GM18870 (cell line): ENCODE measurements at regions not wholly inside any gene's neighbourhood (a gene's known extent, or its start where the extent isn't known, plus 50 kb on each side); places are given as distances from the start of the nearest gene placed in this dataset.
"Not testable (repeated sequence)": the region's sequence is repeated elsewhere in the genome, so short reads cannot be mapped to it uniquely, and the experiment has no call there.

ENCODE experiments used
- ATAC-seq: cut with Tn5 transposase; IDR thresholded peaks from one replicate; pipeline ENCODE4 v1.9.1; 2021; ENCODE audit warnings: moderate library complexity; ENCODE audit not compliant: unreplicated experiment

DNA sequence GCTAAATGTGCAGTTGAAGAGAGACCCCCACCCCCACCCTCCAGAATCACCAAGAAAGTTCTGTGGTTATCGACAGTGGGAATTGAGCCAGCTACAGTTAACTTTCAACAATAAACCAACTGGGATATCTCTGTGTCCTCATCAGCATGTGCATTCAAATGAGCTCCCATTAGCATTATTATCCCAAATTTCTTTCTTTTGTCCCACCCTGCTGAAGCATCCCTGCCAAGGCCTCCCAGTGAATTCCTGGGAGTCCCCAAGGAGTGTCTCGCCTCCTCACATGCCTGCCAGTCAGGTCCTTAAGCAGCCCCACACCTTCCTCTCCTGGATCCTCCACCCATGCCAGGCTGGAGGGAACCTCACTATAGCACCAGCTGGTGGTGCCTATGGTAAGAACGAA, 422.1 kb upstream of the HNRNPA3 start:
- ATAC-seq = no peak

DNA sequence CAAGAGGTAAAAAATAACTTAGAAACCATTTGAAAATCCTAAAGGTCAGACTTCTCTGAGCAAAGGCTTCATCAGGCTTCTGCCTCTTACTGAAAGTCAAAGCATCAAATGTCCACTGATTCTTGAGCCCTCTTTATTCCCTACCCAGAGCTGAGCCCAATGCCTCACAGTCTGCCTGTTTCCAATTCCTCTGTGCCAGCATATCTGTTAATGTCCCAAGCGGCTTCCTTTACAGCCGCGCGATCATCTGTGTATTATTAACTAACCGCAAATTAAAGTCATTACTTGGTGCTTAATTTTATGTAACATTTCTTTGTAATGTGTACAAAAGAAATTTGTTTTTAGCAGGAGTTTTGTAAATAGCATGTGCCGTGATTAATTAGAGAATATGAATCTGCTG, 418.8 kb upstream of the HNRNPA3 start:
- no peak for ATAC-seq

DNA sequence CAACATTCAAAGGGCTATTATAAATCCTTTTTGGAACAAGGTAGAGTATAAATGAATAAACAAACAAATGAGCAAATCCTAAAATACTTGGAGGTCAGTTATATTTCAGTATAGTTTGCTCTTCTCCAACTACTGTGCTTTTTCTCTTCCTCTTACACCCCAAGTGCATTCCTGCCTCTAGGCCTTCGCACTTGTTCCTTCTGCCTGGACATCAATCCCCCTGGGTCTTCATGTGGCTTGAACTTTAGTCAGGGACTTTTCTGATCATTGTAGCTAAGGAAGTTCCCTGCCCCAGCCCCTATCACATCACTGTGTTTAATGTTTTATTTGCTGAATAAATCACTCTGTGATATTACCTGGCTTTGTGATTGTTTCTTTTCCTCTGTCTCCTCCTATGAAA, 418.2 kb upstream of the HNRNPA3 start:
- ATAC-seq = no peak

DNA sequence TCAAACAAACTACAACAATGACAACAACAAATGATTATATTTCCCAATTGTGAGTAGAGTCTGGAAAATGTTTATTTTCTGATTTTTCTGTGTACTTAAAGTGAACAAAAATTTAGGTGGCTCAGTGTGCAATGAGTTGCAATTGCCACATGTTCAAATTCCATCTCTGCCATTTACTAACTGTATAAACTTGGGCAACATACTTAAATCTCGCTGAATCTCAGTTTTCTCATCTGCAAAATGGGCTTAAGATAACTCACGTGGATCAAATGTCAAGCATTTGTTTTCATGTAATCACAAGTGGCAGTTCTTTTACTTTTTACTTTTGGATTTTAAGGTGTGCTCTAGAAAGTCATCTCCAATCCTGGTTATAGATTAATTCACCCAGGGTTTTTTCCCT, 416.8 kb upstream of the HNRNPA3 start:
- ATAC-seq = no peak

DNA sequence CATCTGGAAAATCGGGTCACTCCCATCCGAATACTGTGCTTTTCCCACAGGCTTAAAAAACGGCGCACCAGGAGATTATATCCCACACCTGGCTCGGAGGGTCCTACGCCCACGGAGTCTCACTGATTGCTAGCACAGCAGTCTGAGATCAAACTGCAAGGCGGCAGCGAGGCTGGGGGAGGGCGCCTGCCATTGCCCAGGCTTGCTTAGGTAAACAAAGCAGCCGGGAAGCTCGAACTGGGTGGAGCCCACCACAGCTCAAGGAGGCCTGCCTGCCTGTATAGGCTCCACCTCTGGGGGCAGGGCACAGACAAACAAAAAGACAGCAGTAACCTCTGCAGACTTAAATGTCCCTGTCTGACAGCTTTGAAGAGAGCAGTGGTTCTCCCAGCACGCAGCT, 415.9 kb upstream of the HNRNPA3 start:
- ATAC-seq = not testable (repeated sequence)

DNA sequence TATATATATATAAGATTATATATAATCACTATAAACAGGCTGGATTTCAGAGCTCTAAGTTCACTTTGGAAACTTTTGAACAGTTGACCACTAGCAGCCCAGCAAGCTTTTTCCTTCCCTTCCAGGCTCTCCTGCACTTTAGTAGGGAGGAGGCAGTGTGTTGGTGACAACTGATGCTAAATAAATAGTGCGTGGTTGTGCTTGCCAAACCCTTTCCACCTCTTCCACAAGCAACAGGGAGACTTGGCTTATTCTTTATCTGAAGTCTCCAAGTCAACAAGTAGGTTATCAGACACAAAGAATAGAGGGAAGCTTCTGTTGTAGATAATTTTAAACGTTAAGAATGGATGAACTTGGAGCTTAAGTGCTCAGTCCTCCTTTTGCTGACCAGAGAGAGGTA, 408.2 kb upstream of the HNRNPA3 start:
- no peak for ATAC-seq

DNA sequence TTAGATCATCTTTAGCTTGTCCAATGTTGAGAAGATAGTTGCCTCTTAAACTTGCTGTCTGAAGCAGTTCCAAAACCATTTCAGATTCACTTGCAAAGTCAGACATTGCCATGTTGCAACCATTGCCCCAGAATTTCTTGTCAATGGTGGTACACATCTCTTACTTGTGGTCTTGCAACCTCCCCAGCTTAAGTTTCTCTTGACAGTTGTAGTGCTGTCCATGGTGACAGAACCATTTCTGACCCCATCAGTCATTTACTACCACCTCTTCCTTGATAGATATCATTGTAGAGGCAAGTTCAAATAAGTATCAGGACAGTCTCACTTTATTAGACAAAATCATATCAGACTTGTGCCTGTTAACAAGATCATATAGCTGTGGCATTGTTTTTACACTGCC, 407.2 kb upstream of the HNRNPA3 start:
- ATAC-seq = no peak

DNA sequence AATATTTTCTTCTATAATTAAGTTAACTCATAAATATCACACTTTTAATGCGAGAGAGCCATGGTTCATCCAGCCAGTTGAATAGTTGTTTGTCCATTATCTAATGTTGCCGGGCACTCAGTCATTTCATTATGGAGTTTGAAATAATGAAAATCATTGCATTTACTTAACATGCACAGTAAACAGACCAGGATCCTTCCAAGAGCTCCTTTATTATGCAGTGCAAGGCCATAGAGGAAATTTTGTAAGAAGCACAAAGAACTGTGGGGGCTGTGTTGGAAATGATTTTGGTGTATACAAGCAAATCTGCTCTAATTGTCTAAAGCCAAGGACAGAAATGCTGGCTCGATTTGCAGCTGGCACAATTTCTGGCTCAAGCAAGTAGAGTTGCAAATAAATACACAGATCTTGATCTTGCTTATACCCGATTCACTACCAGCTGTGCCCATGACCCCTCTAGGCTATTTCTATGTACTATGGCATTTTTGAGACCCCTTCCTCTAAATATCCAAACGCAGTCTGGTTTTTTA, 400.3 kb upstream of the HNRNPA3 start:
- ATAC-seq = no peak

DNA sequence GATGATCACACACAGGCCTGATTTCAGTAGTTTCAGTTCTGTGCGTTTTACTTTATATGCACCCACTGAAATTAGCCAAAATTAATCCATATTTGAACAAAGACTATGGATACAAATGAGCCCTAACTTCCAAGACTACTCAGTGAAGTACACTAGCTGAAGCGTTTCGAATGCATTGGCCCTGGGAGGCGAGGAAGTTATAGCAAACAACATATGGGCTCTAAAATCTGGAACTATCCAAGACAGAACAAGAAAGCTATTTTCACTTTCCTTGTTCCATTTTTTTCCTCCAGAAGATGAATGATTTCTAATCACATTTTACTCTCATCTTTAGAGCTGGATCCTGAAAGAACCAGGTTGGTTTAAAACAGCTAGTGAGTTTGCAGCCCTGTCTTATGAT, 399.4 kb upstream of the HNRNPA3 start:
- no peak for ATAC-seq

DNA sequence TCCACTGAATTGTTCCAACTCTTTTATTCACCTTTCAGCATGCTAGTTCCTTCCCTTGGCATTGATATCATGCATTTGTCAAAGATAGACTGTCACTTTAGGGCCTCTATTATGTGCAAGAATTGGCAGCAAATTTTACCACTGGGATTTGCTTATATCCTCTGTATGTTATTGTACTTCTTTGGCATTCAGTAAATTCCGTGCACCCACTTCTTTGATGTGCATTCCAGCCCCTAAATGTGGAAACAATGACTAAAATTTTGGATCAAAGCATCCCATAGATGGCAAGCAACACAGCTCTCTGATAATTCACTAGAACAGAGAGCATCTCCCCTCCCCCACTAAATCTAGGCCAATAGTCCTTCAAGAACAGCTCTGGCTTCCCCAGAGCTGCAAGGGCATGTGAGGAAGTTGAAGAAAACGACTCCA, 399.0 kb upstream of the HNRNPA3 start:
- no peak for ATAC-seq

DNA sequence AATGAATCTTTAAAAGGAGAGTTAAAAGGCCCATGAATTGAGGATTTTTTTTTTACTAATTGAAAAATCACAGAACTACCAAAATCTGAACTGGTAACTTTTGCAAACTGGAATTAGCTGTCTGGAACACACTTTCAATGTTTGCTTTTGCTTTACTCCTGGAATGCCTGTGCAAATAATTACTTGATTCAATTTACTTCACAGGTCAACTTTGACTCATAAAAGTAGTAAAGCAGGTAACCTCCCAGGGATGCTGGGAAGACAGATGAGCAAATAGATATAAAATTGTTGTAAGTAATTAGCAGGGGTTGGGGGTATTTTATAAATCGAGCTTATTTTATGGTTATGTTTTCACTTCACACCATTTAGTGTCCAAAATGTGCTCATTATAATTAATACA, 398.3 kb upstream of the HNRNPA3 start:
- ATAC-seq = no peak

DNA sequence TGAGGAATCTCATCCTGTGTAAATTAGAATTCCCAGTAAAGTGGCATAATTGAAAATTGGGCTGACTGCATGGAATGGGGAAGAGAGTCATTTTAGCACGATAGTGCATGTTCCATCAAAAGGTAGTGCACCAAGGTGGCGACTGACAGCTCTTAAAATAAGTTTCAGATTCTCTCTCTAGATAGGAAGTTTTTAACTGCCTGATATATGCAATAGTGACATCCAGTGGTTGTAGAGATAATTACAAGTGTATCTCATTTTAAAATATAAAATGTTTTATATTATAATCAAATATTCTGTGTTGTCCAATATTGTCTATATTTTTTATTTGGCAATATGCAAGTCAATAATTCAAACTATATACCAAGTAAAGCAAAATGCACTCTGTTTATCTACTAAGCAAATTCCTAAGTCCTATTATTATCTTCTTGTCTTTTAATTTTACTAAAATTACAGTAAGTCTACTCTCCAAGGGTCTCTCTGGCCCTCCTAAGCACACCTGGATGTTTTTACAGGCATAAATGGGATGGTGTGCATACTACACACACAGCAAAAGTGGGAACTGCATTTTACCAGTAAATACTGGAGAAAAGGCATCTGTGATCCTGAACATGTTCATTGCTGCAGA, 397.7 kb upstream of the HNRNPA3 start:
- peak; percentile 53 for ATAC-seq

DNA sequence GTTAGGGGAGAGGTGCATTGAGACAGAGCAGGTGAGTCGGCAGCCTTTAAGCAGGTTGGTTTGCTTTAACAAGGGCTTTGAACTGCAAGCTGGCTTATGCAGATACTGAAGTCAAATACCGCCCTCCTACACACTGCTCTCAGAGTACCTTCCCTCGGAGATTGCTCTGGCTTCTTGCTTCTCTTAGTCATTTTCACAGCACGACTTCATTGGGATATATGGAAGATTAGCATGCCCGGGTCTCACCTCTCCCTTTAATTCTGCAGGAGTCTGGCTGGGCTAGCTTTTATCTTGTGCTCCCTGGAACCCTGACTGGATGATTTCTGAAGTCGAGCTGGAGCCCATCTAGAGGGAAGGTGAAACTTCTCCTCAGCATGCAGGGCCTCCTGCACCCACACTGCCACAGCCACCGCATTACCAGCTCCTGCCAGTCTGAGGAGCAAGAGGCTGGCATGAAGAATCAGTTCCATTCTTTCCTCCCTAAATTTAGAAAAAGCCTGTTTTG, 395.5 kb upstream of the HNRNPA3 start:
- ATAC-seq = no peak

DNA sequence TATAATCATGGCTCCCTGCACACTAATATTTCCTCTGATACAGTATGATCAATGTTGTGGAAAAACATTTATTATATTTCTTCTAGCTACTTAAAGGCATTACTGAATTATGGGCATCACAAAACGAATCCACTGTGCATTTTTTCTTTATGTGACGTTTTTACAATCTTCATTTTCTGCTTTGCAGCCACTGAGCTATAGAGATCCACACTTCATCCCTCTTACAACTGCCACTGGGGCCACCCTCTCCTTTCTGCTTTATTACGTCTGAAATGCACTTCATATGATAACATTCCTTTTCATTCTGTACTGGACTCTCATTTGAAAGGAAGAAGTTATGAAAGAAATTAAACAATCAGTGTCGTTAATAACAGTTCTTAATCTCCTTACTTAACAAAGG, 394.5 kb upstream of the HNRNPA3 start:
- ATAC-seq = no peak

DNA sequence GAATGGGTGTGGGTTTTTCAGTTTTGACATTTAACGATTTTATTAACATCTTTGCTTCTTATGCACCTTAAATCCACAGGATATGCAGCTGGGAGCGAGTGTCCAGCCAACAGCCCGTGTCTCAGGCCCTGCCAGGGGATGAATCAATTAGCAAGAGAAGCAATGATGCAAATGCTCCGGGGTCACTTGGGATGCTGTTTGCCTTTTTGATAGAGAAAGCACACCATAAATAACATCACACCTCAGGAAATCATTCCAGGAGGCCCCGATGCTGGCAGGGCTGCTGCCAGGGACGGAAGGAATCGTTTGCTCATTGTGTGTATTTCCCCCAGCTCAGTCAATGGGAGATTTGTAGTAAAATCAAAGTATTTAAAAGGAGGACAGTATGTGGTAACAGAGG, 394.0 kb upstream of the HNRNPA3 start:
- ATAC-seq = no peak

DNA sequence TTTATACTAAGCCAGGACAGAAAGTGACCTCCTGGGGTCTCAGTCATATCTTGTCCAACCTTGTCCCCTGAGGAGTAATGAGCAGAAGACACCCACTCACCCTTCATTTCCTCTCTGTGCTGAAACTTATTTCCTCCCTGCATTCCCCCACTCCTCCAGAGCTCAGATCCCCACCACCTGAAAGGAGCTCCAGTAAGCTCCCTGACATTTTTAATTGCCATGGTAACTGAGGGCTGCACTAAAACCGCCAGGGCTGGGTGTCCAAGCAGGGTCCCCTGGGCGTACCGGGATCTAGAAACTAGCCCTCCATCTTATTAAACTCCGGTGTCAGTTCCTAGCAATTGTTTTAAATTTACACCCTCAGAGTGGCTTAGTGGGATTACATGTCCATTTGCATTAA, 393.3 kb upstream of the HNRNPA3 start:
- no peak for ATAC-seq

DNA sequence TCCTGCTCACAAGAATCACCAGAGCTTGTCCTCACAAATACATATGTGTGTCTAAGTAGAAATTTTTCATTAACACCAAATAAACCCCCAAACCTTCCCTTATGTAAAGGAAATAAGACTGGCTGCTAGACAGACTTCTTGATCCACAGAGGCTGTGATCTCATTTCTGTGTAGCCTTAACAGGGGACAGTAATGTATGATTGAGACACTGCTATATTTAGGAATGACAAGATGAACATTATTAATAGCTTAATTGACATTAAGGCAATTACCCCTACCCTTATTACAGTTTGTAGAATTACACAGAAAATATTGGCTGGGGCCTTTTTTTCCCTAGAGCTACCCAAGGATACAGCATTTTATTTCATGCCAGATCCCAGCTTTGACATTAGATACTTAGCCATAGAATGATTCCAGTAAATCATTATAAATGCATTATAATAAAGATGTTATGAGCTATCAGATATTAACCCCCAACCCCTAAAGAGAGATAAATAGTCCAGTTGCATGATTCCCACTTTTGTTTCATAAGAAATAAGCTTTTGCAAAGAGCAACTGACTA, 392.1 kb upstream of the HNRNPA3 start:
- no peak for ATAC-seq

DNA sequence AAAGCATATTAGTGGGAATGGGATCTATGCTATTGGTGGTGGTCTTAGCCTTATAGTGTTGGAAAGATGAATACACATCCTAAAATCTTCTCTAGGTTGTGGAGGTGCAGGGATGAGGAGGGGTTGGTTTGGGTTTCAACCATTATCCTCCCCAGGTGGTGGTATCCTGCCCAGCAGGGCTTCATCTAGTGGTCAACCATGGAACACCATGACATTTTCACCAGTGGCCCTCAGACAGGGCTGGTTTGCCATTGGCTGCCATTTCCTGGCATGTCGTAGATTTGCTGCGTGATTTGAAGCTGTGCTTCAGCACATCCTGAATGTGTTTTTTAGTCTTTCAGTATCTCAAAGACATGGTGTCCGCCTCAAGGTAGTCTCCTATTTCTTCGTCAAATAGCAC, 391.2 kb upstream of the HNRNPA3 start:
- ATAC-seq = no peak

DNA sequence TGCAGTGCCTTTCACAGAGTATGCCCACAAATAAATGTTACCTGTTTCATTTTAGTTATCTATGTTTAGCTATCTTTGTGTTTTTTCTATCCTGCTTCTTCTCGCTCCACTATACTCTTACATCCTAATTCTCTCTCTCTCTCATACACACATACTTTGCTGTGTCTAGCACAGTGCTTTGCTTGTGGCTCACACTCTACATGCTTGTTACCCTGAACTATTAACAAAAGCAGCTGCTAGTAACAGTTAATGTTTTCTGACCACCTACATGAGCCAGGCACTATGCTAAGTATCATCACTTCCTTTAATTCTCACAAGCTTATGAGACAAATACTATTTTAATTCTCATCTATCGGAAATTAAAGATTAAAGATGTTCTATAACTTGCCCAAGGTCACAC, 390.5 kb upstream of the HNRNPA3 start:
- ATAC-seq = no peak

DNA sequence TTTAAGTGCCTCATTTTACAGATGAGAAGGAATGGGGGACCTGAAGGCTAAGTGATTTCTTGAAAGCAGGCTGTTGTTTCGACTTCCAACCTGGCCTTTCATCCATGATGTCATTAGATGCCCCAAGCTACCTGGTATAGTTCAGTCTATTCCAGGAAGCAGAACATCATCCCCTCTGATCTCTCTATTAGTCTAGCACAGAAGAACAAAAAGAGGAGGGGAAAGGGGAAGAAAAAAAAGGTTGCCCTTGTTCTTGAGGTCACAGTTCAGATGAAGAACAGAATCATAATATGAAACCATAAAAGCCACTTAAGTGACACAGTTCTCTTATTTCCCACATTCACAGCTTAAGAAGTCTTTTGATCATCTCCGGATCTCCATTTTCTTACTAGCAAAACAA, 386.2 kb upstream of the HNRNPA3 start:
- ATAC-seq = no peak

DNA sequence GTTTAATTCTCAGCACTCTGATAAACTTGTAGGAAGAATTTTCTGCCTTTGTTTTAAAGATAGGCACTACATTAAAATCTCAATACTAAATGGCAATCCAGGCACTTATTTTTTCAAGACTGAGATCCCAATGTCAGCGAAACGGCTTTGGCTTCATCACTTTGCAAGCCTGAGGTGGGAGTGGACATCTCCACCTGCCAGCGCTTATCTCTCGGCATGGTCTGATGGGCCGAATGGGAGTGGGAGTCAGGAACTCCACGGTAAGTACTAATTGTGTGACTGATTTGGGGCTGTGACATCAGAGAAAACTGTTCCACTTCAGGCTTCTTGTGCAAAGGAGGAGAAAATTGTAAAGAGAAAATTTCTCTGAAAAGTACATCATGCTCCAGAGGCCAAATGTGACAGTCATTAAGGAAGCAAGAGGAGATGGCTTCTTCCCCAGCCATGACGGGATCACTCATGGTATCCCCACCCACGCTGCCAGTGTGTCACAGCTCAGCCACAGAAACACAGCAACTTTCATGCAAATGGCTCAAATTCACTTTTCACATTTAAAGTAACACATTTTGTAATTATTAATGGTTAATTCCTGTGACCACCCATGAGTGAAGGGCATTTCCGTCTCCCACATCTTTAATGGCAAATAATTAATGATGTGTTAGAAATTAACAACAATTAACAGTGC, 385.5 kb upstream of the HNRNPA3 start:
- no peak for ATAC-seq

DNA sequence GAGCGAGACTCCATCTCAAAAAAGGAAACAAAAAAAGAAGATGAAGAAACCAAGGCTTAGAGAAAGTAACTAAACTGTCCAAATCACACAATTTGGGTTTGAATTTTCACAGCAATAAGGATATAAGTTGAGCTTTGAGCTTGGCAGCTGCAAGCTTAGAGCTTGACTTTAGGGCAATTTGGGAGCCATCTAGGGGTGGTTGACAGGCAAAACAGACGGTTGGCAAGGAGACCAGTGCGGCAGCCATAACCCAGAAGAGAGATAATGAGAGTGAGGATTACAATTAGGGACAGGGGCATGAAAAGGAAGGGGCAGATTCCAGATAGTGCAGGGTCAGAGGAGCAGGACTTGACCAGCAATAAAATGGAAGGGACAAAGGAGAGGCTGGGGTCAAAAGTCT, 382.2 kb upstream of the HNRNPA3 start:
- ATAC-seq = no peak
